Erythroblast (primary cell): ENCODE measurements at regions not wholly inside any gene's neighbourhood (a gene's known extent, or its start where the extent isn't known, plus 50 kb on each side); places are given as distances from the start of the nearest gene placed in this dataset.

Source experiments
- DNase-seq, 2 experiments: peaks; one replicate each; lab custom pipeline; 2025; lab: John Stamatoyannopoulos, UW
- GATA1 ChIP-seq: IDR thresholded peaks from 2 replicates; pipeline ENCODE4 v1.6.1; 2011; ENCODE audit warnings: low read depth, mild to moderate bottlenecking, control low read depth, low read length, moderate library complexity
- POLR2A ChIP-seq: IDR thresholded peaks from 2 replicates; pipeline ENCODE4 v1.6.1; 2011; ENCODE audit warnings: mild to moderate bottlenecking, low read length

- no peak for DNase-seq
- TF ChIP-seq GATA1 (no peak), POLR2A (no peak)
Measured at GRCh38 chr18:26729008-26729407, 136.5 kb downstream of the AQP4 start.

GRCh38 chr18:26723981-26724380, 141.5 kb downstream of the AQP4 start:
- TF ChIP-seq GATA1 (no peak), POLR2A (no peak)
- no peak for DNase-seq

- TF ChIP-seq POLR2A: no peak
- TF ChIP-seq GATA1: no peak
- no peak for DNase-seq
Measured at GRCh38 chr18:26722565-26722931, 143.0 kb downstream of the AQP4 start.

GRCh38 chr18:26721854-26722564, 143.5 kb downstream of the AQP4 start:
- DNase-seq: no peak
- TF ChIP-seq POLR2A: no peak
- no peak for TF ChIP-seq GATA1

GRCh38 chr18:26719896-26720295, 145.6 kb downstream of the AQP4 start:
- no peak for TF ChIP-seq GATA1
- TF ChIP-seq POLR2A: no peak
- DNase-seq: no peak

- no peak for TF ChIP-seq GATA1
- TF ChIP-seq POLR2A: no peak
- no peak for DNase-seq
Measured at GRCh38 chr18:26717123-26717719, 148.3 kb downstream of the AQP4 start.

- DNase-seq: no peak
- TF ChIP-seq GATA1 (no peak), POLR2A (no peak)
Measured at GRCh38 chr18:26714739-26715138, 150.8 kb downstream of the AQP4 start.

- TF ChIP-seq GATA1 (no peak), POLR2A (no peak)
- no peak for DNase-seq
Measured at GRCh38 chr18:26711756-26712155, 153.8 kb downstream of the AQP4 start.

GRCh38 chr18:26710470-26711096, 154.9 kb downstream of the AQP4 start:
- no peak for DNase-seq
- TF ChIP-seq POLR2A: no peak
- TF ChIP-seq GATA1: no peak

GRCh38 chr18:26709897-26710296, 155.6 kb downstream of the AQP4 start:
- TF ChIP-seq POLR2A: no peak
- no peak for TF ChIP-seq GATA1
- DNase-seq: no peak

- TF ChIP-seq GATA1: no peak
- TF ChIP-seq POLR2A: no peak
- no peak for DNase-seq
Measured at GRCh38 chr18:26708806-26709716, 156.4 kb downstream of the AQP4 start.

GRCh38 chr18:26706911-26707351, 158.6 kb downstream of the AQP4 start:
- TF ChIP-seq POLR2A (no peak), GATA1 (no peak)
- no peak for DNase-seq

- DNase-seq: no peak
Measured at GRCh38 chr18:26705757-26706156, 157.4 kb upstream of the KCTD1 start.

More at GRCh38 chr18:26705757-26706156, 157.4 kb upstream of the KCTD1 start:
- TF ChIP-seq GATA1 (no peak), POLR2A (no peak)
